IMR-90 (cell line): ENCODE measurements at regions not wholly inside any gene's neighbourhood (a gene's known extent, or its start where the extent isn't known, plus 50 kb on each side); places are given as distances from the start of the nearest gene placed in this dataset.

Experiments used
- ATAC-seq: fragments of 200-7000 bp; cut with Tn5 transposase; 2 replicates; pipeline ENCODE4 v1.9.1; 2020; ENCODE audit warnings: low read depth, mild to moderate bottlenecking, moderate library complexity
- BruUV-seq: library from RNA; stranded (reverse); fragments of 400-500 nt; replicated peaks from 2 replicates; lab custom pipeline; 2021; lab: Mats Ljungman, UMichigan
- CTCF ChIA-PET: fragments of 300-600 bp; formaldehyde crosslinking; extraction: SDS; loops from one replicate; lab custom pipeline; 2021; ENCODE audit warnings: antibody characterized with exemption; lab: Yijun Ruan, JAX
- POLR2A ChIA-PET: fragments of 300-600 bp; sonication (Branson Sonifier 250); formaldehyde crosslinking; loops from one replicate; lab custom pipeline; 2022; ENCODE audit warnings: antibody characterized with exemption; ENCODE audit not compliant: unreplicated experiment; lab: Charles Lee
- DNase-seq: peaks from one replicate; pipeline ENCODE4 v3.0.0; 2013
- H2AFZ ChIP-seq: replicated peaks from 2 replicates; pipeline ENCODE3; 2013; ENCODE audit warnings: low read length, mild to moderate bottlenecking; ENCODE audit not compliant: poor library complexity
- H2AK5ac ChIP-seq: 2 replicates; pipeline ENCODE4 v1.6.1; 2013; ENCODE audit warnings: low read depth, low read length, inconsistent platforms
- H2AK9ac ChIP-seq: replicated peaks from 2 replicates; pipeline ENCODE3; 2013; ENCODE audit warnings: mild to moderate bottlenecking, low read depth, low read length, moderate library complexity; ENCODE audit not compliant: poor library complexity
- H2BK120ac ChIP-seq: 2 replicates; pipeline ENCODE4 v1.6.1; 2013; ENCODE audit warnings: low read depth, low read length, inconsistent platforms
- H2BK15ac ChIP-seq: 3 replicates; pipeline ENCODE4 v1.6.1; 2013; ENCODE audit warnings: low read depth, low read length, inconsistent platforms
- H2BK20ac ChIP-seq: 2 replicates; pipeline ENCODE4 v1.6.1; 2013; ENCODE audit warnings: low read depth, mild to moderate bottlenecking, inconsistent platforms, low read length, moderate library complexity
- H2BK5ac ChIP-seq: 2 replicates; pipeline ENCODE4 v1.6.1; 2013; ENCODE audit warnings: mild to moderate bottlenecking, low read depth, low read length, inconsistent platforms; ENCODE audit not compliant: poor library complexity, severe bottlenecking
- H3K14ac ChIP-seq: replicated peaks from 2 replicates; pipeline ENCODE4 v1.6.1; 2013; ENCODE audit warnings: low read depth, low read length, inconsistent platforms
- H3K18ac ChIP-seq: 2 replicates; pipeline ENCODE4 v1.6.1; 2013; ENCODE audit warnings: low read depth, low read length, control low read depth
- H3K23ac ChIP-seq: 2 replicates; pipeline ENCODE4 v1.6.1; 2013; ENCODE audit warnings: low read depth, low read length, inconsistent platforms
- H3K27ac ChIP-seq: 2 replicates; pipeline ENCODE4 v1.5.1; 2013; ENCODE audit warnings: mild to moderate bottlenecking, control low read depth, low read length; ENCODE audit not compliant: insufficient read depth
- H3K27me3 ChIP-seq: 2 replicates; pipeline ENCODE4 v1.6.1; 2013; ENCODE audit warnings: low read length; ENCODE audit not compliant: control insufficient read depth, insufficient read depth
- H3K36me3 ChIP-seq: 2 replicates; pipeline ENCODE4 v1.6.1; 2013; ENCODE audit warnings: low read length, mixed read lengths; ENCODE audit not compliant: control insufficient read depth, insufficient read depth
- H3K4ac ChIP-seq: 2 replicates; pipeline ENCODE4 v1.6.1; 2013; ENCODE audit warnings: low read depth, low read length, inconsistent platforms
- H3K4me1 ChIP-seq: 2 replicates; pipeline ENCODE4 v1.6.1; 2013; ENCODE audit warnings: low read length, mixed read lengths; ENCODE audit not compliant: control insufficient read depth, insufficient read depth
- H3K4me2 ChIP-seq: 2 replicates; pipeline ENCODE4 v1.6.1; 2013; ENCODE audit warnings: low read depth, mild to moderate bottlenecking, control low read depth, low read length, moderate library complexity
- H3K4me3 ChIP-seq: 2 replicates; pipeline ENCODE4 v1.5.1; 2013; ENCODE audit warnings: low read depth, mild to moderate bottlenecking, control low read depth, low read length, moderate library complexity; ENCODE audit not compliant: insufficient read depth
- H3K56ac ChIP-seq: 2 replicates; pipeline ENCODE4 v1.6.1; 2013; ENCODE audit warnings: low read length, inconsistent platforms; ENCODE audit not compliant: insufficient read depth; ENCODE audit errors: extremely low read depth
- H3K79me1 ChIP-seq, 2 experiments: 2 replicates each; pipeline ENCODE4 v1.6.1; 2013; ENCODE audit warnings: low read length in 2 of 2, inconsistent platforms in 1 of 2, low read depth in 1 of 2
- H3K9ac ChIP-seq: 2 replicates; pipeline ENCODE4 v1.6.1; 2013; ENCODE audit warnings: low read depth, low read length, control low read depth
- H3K9me1 ChIP-seq: 2 replicates; pipeline ENCODE4 v1.6.1; 2013; ENCODE audit warnings: low read length, inconsistent platforms; ENCODE audit not compliant: insufficient read depth
- H3K9me3 ChIP-seq: 2 replicates; pipeline ENCODE4 v1.6.1; 2013; ENCODE audit warnings: low read length; ENCODE audit not compliant: control insufficient read depth, insufficient read depth
- H4K20me1 ChIP-seq: 2 replicates; pipeline ENCODE4 v1.6.1; 2013; ENCODE audit warnings: low read length, inconsistent platforms; ENCODE audit not compliant: insufficient read depth
- H4K5ac ChIP-seq: 2 replicates; pipeline ENCODE4 v1.6.1; 2013; ENCODE audit warnings: mild to moderate bottlenecking, low read depth, low read length, control low read depth
- H4K8ac ChIP-seq, 2 experiments: 2 replicates each; pipeline ENCODE4 v1.6.1; 2013; ENCODE audit warnings: low read depth in 2 of 2, low read length in 2 of 2, control low read depth in 1 of 2, inconsistent platforms in 1 of 2
- H4K91ac ChIP-seq: 2 replicates; pipeline ENCODE4 v1.6.1; 2013; ENCODE audit warnings: low read depth, low read length, inconsistent platforms; ENCODE audit not compliant: insufficient read depth
- RFX5 ChIP-seq: IDR thresholded peaks from 2 replicates; pipeline ENCODE4 v1.8.0; 2012; ENCODE audit warnings: low read depth, mild to moderate bottlenecking, low read length, moderate library complexity
- WGBS, 2 experiments: methylation state at CpG; one replicate each; pipeline versions ENCODE4 v1.1.5 to v1.1.7; 2013; ENCODE audit warnings: missing lambda C conversion rate in 2 of 2; ENCODE audit not compliant: insufficient read length in 1 of 2; ENCODE audit errors: extremely low coverage in 2 of 2; 5-methylcytosine and 5-hydroxymethylcytosine counted together
- dilution Hi-C: fragments of 300-500 bp; cut with HindIII; formaldehyde crosslinking; loops from one replicate; pipeline ENCODE4 v1.14.3; 2018; ENCODE audit warnings: low sequenced_read_pairs; ENCODE audit not compliant: unreplicated experiment
- in situ Hi-C: fragments of 300-500 bp; cut with MboI; formaldehyde crosslinking; loops from 3 replicates; pipeline ENCODE4 v1.14.3; 2019; ENCODE audit warnings: low sequenced_read_pairs, inconsistent platforms, mixed read lengths
- intact Hi-C: fragments of 100-400 bp; cut with micrococcal nuclease; formaldehyde crosslinking; loops from 2 replicates; pipeline ENCODE4 v1.10.0; 2022
- TF ChIP-seq, protein P1 (sequence below): fragments of 150-350 bp; IDR thresholded peaks from 2 replicates; pipeline ENCODE4 v1.6.1; 2016; ENCODE audit warnings: low read depth, mild to moderate bottlenecking, low read length, moderate library complexity, borderline replicate concordance

DNA sequence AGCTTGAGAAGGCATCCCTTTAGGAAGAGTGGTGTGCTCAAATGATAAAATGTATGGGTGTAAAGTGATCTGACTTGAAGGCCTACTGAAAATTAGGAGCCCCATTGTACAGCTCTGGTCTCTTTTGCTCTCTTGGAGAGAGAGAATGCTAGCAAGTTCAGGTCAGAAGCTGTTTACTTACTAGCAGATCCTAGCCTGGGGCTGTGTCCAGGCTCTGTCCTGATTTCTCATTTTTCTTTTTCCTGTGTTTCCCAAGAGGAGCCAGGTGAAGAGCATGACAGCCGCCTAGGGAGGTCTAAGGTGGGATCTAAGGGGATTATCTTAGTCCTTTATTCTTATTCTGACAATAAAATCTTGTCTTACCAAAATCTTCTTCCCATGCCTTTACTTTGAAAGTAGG, 272.8 kb downstream of the NNT start:
- CTCF ChIA-PET, result no interaction called here
- H4K20me1 ChIP-seq, result no peaks in the 10 kb centered on the region
- H3K9me1 ChIP-seq, result no peaks in the 10 kb centered on the region
- dilution Hi-C loops, result no loop called here
- no peaks in the 10 kb centered on the region for H3K9me3 ChIP-seq
- no peak overlapping the region for H2AK5ac ChIP-seq
- H2BK120ac ChIP-seq, result no peak overlapping the region; the same call in 1 of the 2 replicates
- no peak overlapping the region for H4K8ac ChIP-seq
- WGBS, 2 experiments, result no CpG with 5 or more reads among the region's 1 CpG
- no peak overlapping the region for H2BK20ac ChIP-seq
- POLR2A ChIA-PET, result interaction anchor here (1.0 kb wide), 1 partner anchor 122 kb away, joined by 4 read pairs; no protein-coding TSS in a partner anchor
- no peaks in the 10 kb centered on the region for H3K79me1 ChIP-seq
- no peak overlapping the region for H2BK5ac ChIP-seq
- H3K4ac ChIP-seq, result no peak overlapping the region
- H3K18ac ChIP-seq, result no peak overlapping the region
- H2AFZ ChIP-seq, result no peak overlapping the region
- no peak overlapping the region for H3K14ac ChIP-seq
- no peak for TF ChIP-seq RFX5
- TF ChIP-seq, protein P1, sequence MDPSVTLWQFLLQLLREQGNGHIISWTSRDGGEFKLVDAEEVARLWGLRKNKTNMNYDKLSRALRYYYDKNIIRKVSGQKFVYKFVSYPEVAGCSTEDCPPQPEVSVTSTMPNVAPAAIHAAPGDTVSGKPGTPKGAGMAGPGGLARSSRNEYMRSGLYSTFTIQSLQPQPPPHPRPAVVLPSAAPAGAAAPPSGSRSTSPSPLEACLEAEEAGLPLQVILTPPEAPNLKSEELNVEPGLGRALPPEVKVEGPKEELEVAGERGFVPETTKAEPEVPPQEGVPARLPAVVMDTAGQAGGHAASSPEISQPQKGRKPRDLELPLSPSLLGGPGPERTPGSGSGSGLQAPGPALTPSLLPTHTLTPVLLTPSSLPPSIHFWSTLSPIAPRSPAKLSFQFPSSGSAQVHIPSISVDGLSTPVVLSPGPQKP, result no peak
- no peak overlapping the region for H3K4me3 ChIP-seq
- H3K4me1 ChIP-seq, result peaks cover 2% of the 10 kb centered on the region; the same call in 1 of the 2 replicates
- no peaks in the 10 kb centered on the region for H3K36me3 ChIP-seq
- H2BK15ac ChIP-seq, result no peak overlapping the region
- H3K27ac ChIP-seq, result no peak overlapping the region
- intact Hi-C loops, result no loop called here
- ATAC-seq (no peak), DNase-seq (no peak)
- no peak overlapping the region for H4K91ac ChIP-seq
- no peak overlapping the region for H3K4me2 ChIP-seq
- H3K9ac ChIP-seq, result no peak overlapping the region
- H3K23ac ChIP-seq, result no peak overlapping the region
- no peaks in the 10 kb centered on the region for H3K27me3 ChIP-seq
- no peak overlapping the region for H2AK9ac ChIP-seq
- no peak overlapping the region for H4K5ac ChIP-seq
- H3K56ac ChIP-seq, result no peak overlapping the region
- BruUV-seq, result no TSS peak
- in situ Hi-C loops, result no loop called here
